ENCODE measurements at regions not wholly inside any gene's neighbourhood (a gene's known extent, or its start where the extent isn't known, plus 50 kb on each side); places are given as distances from the start of the nearest gene placed in this dataset.

GRCh38 chr12:84174115-84174514 lies 738.5 kb downstream of the SLC6A15 start:
- no peak for DNase-seq (ENCODE audit: low read depth)
- no peak overlapping the region for H3K27ac ChIP-seq (ENCODE audit: low read depth, low read length)
- Mint-ChIP-seq H3K4me3 (ENCODE audit: unreplicated experiment) (no peak overlapping the region), H3K27me3 (ENCODE audit: low read depth, unreplicated experiment) (no peaks in the 10 kb centered on the region), H3K36me3 (ENCODE audit: low read depth, unreplicated experiment) (no peaks in the 10 kb centered on the region), H3K9me3 (ENCODE audit: unreplicated experiment) (no peaks in the 10 kb centered on the region), H3K27ac (ENCODE audit: unreplicated experiment) (no peak overlapping the region), H3K4me1 (ENCODE audit: low read depth, unreplicated experiment) (no peaks in the 10 kb centered on the region)
- H3K9ac ChIP-seq (ENCODE audit: low read length), result no peak overlapping the region
- H3K27me3 ChIP-seq (ENCODE audit: insufficient read depth, low read length), result no peaks in the 10 kb centered on the region
- no peak overlapping the region for H3K4me2 ChIP-seq (ENCODE audit: low read length)
- H2AFZ ChIP-seq (ENCODE audit: low read depth, low read length), result no peak overlapping the region
- TF ChIP-seq CTCF (IDR thresholded peaks at IDR 0.05; ENCODE audit: insufficient read depth, low read depth, low read length) (no peak), EZH2 (IDR thresholded peaks at IDR 0.05; ENCODE audit: insufficient read depth, low read length) (no peak)
- H3K36me3 ChIP-seq (ENCODE audit: insufficient read depth, low read length), result no peaks in the 10 kb centered on the region
- no peaks in the 10 kb centered on the region for H4K20me1 ChIP-seq (ENCODE audit: insufficient read depth, low read length)
- no peaks in the 10 kb centered on the region for H3K79me2 ChIP-seq (ENCODE audit: insufficient read depth, low read length)
- FAIRE-seq, result no peak
- no peak overlapping the region for H3K4me3 ChIP-seq (ENCODE audit: insufficient read depth, low read depth, low read length)
- no peaks in the 10 kb centered on the region for H3K9me3 ChIP-seq (ENCODE audit: insufficient read depth, low read depth, low read length)
- no peaks in the 10 kb centered on the region for H3K4me1 ChIP-seq (ENCODE audit: insufficient read depth, low read length)

- Histone ChIP-seq H3K4me2 (ENCODE audit: low read length) (no peak overlapping the region), H3K36me3 (ENCODE audit: insufficient read depth, low read length) (no peaks in the 10 kb centered on the region), H3K4me1 (ENCODE audit: insufficient read depth, low read length) (no peaks in the 10 kb centered on the region), H3K9me3 (ENCODE audit: insufficient read depth, low read depth, low read length) (no peaks in the 10 kb centered on the region), H4K20me1 (ENCODE audit: insufficient read depth, low read length) (no peaks in the 10 kb centered on the region), H3K79me2 (ENCODE audit: insufficient read depth, low read length) (no peaks in the 10 kb centered on the region), H3K27ac (ENCODE audit: low read depth, low read length) (no peak overlapping the region), H3K27me3 (ENCODE audit: insufficient read depth, low read length) (no peaks in the 10 kb centered on the region), H2AFZ (ENCODE audit: low read depth, low read length) (no peak overlapping the region), H3K4me3 (ENCODE audit: insufficient read depth, low read depth, low read length) (no peak overlapping the region), H3K9ac (ENCODE audit: low read length) (no peak overlapping the region)
- DNase-seq (ENCODE audit: low read depth) (no peak), FAIRE-seq (no peak)
- no peaks in the 10 kb centered on the region for H3K36me3 Mint-ChIP-seq (ENCODE audit: low read depth, unreplicated experiment)
- H3K9me3 Mint-ChIP-seq (ENCODE audit: unreplicated experiment), result no peaks in the 10 kb centered on the region
- H3K4me3 Mint-ChIP-seq (ENCODE audit: unreplicated experiment), result no peak overlapping the region
- no peaks in the 10 kb centered on the region for H3K4me1 Mint-ChIP-seq (ENCODE audit: low read depth, unreplicated experiment)
- no peak for TF ChIP-seq CTCF (IDR thresholded peaks at IDR 0.05; ENCODE audit: insufficient read depth, low read depth, low read length)
- no peak for TF ChIP-seq EZH2 (IDR thresholded peaks at IDR 0.05; ENCODE audit: insufficient read depth, low read length)
- no peak overlapping the region for H3K27ac Mint-ChIP-seq (ENCODE audit: unreplicated experiment)
- no peaks in the 10 kb centered on the region for H3K27me3 Mint-ChIP-seq (ENCODE audit: low read depth, unreplicated experiment)
Observed at GRCh38 chr12:84172823-84173424, 739.7 kb downstream of the SLC6A15 start.

GRCh38 chr12:84166812-84167211 lies 745.8 kb downstream of the SLC6A15 start:
- H3K9ac ChIP-seq (ENCODE audit: low read length), result no peak overlapping the region
- no peak overlapping the region for H3K27ac ChIP-seq (ENCODE audit: low read depth, low read length)
- no peak overlapping the region for H3K27ac Mint-ChIP-seq (ENCODE audit: unreplicated experiment)
- H4K20me1 ChIP-seq (ENCODE audit: insufficient read depth, low read length), result no peaks in the 10 kb centered on the region
- H3K9me3 ChIP-seq (ENCODE audit: insufficient read depth, low read depth, low read length), result no peaks in the 10 kb centered on the region
- DNase-seq (ENCODE audit: low read depth) (no peak), FAIRE-seq (no peak)
- H3K4me3 ChIP-seq (ENCODE audit: insufficient read depth, low read depth, low read length), result no peak overlapping the region
- no peaks in the 10 kb centered on the region for H3K9me3 Mint-ChIP-seq (ENCODE audit: unreplicated experiment)
- no peaks in the 10 kb centered on the region for H3K79me2 ChIP-seq (ENCODE audit: insufficient read depth, low read length)
- H3K27me3 Mint-ChIP-seq (ENCODE audit: low read depth, unreplicated experiment), result no peaks in the 10 kb centered on the region
- no peak overlapping the region for H3K4me2 ChIP-seq (ENCODE audit: low read length)
- H2AFZ ChIP-seq (ENCODE audit: low read depth, low read length), result no peak overlapping the region
- no peak for TF ChIP-seq EZH2 (IDR thresholded peaks at IDR 0.05; ENCODE audit: insufficient read depth, low read length)
- no peak for TF ChIP-seq CTCF (IDR thresholded peaks at IDR 0.05; ENCODE audit: insufficient read depth, low read depth, low read length)
- H3K36me3 Mint-ChIP-seq (ENCODE audit: low read depth, unreplicated experiment), result no peaks in the 10 kb centered on the region
- no peak overlapping the region for H3K4me3 Mint-ChIP-seq (ENCODE audit: unreplicated experiment)
- H3K4me1 ChIP-seq (ENCODE audit: insufficient read depth, low read length), result no peaks in the 10 kb centered on the region
- no peaks in the 10 kb centered on the region for H3K4me1 Mint-ChIP-seq (ENCODE audit: low read depth, unreplicated experiment)
- H3K27me3 ChIP-seq (ENCODE audit: insufficient read depth, low read length), result no peaks in the 10 kb centered on the region
- no peaks in the 10 kb centered on the region for H3K36me3 ChIP-seq (ENCODE audit: insufficient read depth, low read length)

Measured in astrocyte (in vitro differentiated cells and primary cell).